Pancreas (tissue), 10 donors: ENCODE measurements at regions not wholly inside any gene's neighbourhood (a gene's known extent, or its start where the extent isn't known, plus 50 kb on each side); places are given as distances from the start of the nearest gene placed in this dataset.
A peak's percentile ranks its signal among the peaks of the same experiment; 100 is the strongest.

Source experiments
- ATAC-seq, 4 donors: fragments of 200-7000 bp; cut with Tn5 transposase; one replicate each; pipeline versions ENCODE4 v1.8.0 to v1.9.1; 2020; ENCODE audit warnings: mild to moderate bottlenecking in 4 of 4, moderate library complexity in 4 of 4
- DNase-seq, 6 donors: peaks; one replicate each; pipeline ENCODE4 v3.0.0-alpha.2; 2020
- FAIRE-seq: peaks from 2 replicates; lab custom pipeline; 2012; peaks lifted over from hg19 to GRCh38; lab: Jason Lieb, UNC
- H3K27ac ChIP-seq, 4 donors: fragments of 200-600 bp; sonication (generic); 1 replicate in 3 of 4; 2 replicates in 1 of 4; pipeline versions ENCODE4 v1.5.0 to v1.8.0; 2020
- H3K27me3 ChIP-seq, 4 donors: fragments of 200-600 bp; one replicate each; pipeline ENCODE4 v1.8.0; 2021
- H3K36me3 ChIP-seq, 3 donors: fragments of 200-600 bp; sonication (generic) in 1 of 3; one replicate each; pipeline versions ENCODE4 v1.5.0 to v1.8.0; 2020 to 2021
- H3K4me1 ChIP-seq, 3 donors: fragments of 200-600 bp; one replicate each; pipeline ENCODE4 v1.8.0; 2021
- H3K4me3 ChIP-seq, 4 donors: fragments of 200-600 bp; sonication (generic) in 2 of 4; one replicate each; pipeline versions ENCODE4 v1.5.0 to v1.8.0; 2020 to 2021
- H3K9me3 ChIP-seq, 4 donors: fragments of 200-600 bp; one replicate each; pipeline ENCODE4 v1.8.0; 2021
- CTCF ChIP-seq, 4 donors: fragments of 200-600 bp; sonication (generic) in 3 of 4; IDR thresholded peaks; one replicate each; pipeline versions ENCODE4 v1.5.0 to v1.8.0; 2021; ENCODE audit warnings: antibody characterized with exemption in 4 of 4
- WGBS, 2 donors: extraction: QIAGEN DNeasy Blood & Tissue Kit; methylation state at CpG; one replicate each; pipeline ENCODE4 v1.1.7; 2013; 5-methylcytosine and 5-hydroxymethylcytosine counted together
- intact Hi-C, 3 donors: fragments of 100-400 bp; cut with DNase I; formaldehyde crosslinking; loops; one replicate each; pipeline versions ENCODE4 v1.11.1 to v1.14.2; 2022
- donor health status: healthy with polysubstance abuse.
- donor health status: DM: no; HTN: no; CAD: no; lungs with moderate emphysema.
- donor health status: DM: no; HTN: no; CAD: no.
- donor health status: control.
- donor health status: control.
- donor health status: Bipolar disorder and iron deficiency.
- donor health status: DM: yes; HTN: yes; CAD: no.
- donor health status: DM: no; HTN: no; CAD: no.
- donor health status: DM: no; HTN: no; CAD: no.
- donor health status: DM: yes; HTN: yes; CAD: no.

GRCh38 chr1:95453053-95453452 is 219.0 kb downstream of the RWDD3 start:
- FAIRE-seq (no peak), ATAC-seq (no peak), DNase-seq (no peak)
- no peak overlapping the region for H3K4me3 ChIP-seq
- H3K27me3 ChIP-seq, result no peaks in the 10 kb centered on the region
- intact Hi-C loops, result no loop called here
- no peaks in the 10 kb centered on the region for H3K36me3 ChIP-seq
- H3K4me1 ChIP-seq, result no peaks in the 10 kb centered on the region
- no peaks in the 10 kb centered on the region for H3K9me3 ChIP-seq
- TF ChIP-seq CTCF (IDR thresholded peaks at IDR 0.05), result no peak
- WGBS, 2 donors, result 71 to 87% methylated on average over 2 of the region's 2 CpGs
- no peak overlapping the region for H3K27ac ChIP-seq

GRCh38 chr1:95467036-95467435 is 233.0 kb downstream of the RWDD3 start:
- 6 to 13% methylated on average over 1 of the region's 1 CpG for WGBS, 2 donors
- intact Hi-C loops, result no loop called here
- Histone ChIP-seq H3K4me1 (no peaks in the 10 kb centered on the region), H3K4me3 (no peak overlapping the region), H3K27ac (no peak overlapping the region), H3K9me3 (no peaks in the 10 kb centered on the region), H3K36me3 (no peaks in the 10 kb centered on the region), H3K27me3 (no peaks in the 10 kb centered on the region)
- TF ChIP-seq CTCF (IDR thresholded peaks at IDR 0.05), result peak in 2 of 4 donors; percentile 7
- no peak for DNase-seq
- no peak for FAIRE-seq
- ATAC-seq, result no peak

- intact Hi-C loops, result no loop called here
- Histone ChIP-seq H3K27me3 (no peaks in the 10 kb centered on the region), H3K4me1 (no peaks in the 10 kb centered on the region), H3K36me3 (no peaks in the 10 kb centered on the region), H3K4me3 (no peak overlapping the region), H3K27ac (no peak overlapping the region), H3K9me3 (no peaks in the 10 kb centered on the region)
- peak in 3 of 4 donors; percentile 23 to 71 (median 70) for ATAC-seq
- 52 to 59% methylated on average over 3 of the region's 3 CpGs for WGBS, 2 donors
- no peak for DNase-seq
- no peak for TF ChIP-seq CTCF (IDR thresholded peaks at IDR 0.05)
- FAIRE-seq, result no peak
Measured at GRCh38 chr1:95475686-95476457, 241.9 kb downstream of the RWDD3 start.

- Histone ChIP-seq H3K9me3 (no peaks in the 10 kb centered on the region), H3K36me3 (no peaks in the 10 kb centered on the region), H3K27me3 (no peaks in the 10 kb centered on the region), H3K4me1 (no peaks in the 10 kb centered on the region), H3K27ac (no peak overlapping the region), H3K4me3 (no peak overlapping the region)
- DNase-seq, result no peak
- 75 to 90% methylated on average over 6 of the region's 6 CpGs for WGBS, 2 donors
- FAIRE-seq, result no peak
- no peak for ATAC-seq
- no peak for TF ChIP-seq CTCF (IDR thresholded peaks at IDR 0.05)
- intact Hi-C loops, result no loop called here
Measured at GRCh38 chr1:95496307-95496706, 262.3 kb downstream of the RWDD3 start.

GRCh38 chr1:95496773-95497172 is 262.8 kb downstream of the RWDD3 start:
- ATAC-seq, result no peak
- TF ChIP-seq CTCF (IDR thresholded peaks at IDR 0.05), result no peak
- no peak overlapping the region for H3K27ac ChIP-seq
- no peaks in the 10 kb centered on the region for H3K4me1 ChIP-seq
- no peak for FAIRE-seq
- no peak for DNase-seq
- no peak overlapping the region for H3K4me3 ChIP-seq
- intact Hi-C loops, result no loop called here
- H3K27me3 ChIP-seq, result no peaks in the 10 kb centered on the region
- H3K36me3 ChIP-seq, result no peaks in the 10 kb centered on the region
- no peaks in the 10 kb centered on the region for H3K9me3 ChIP-seq
- 73 to 81% methylated on average over 6 of the region's 6 CpGs for WGBS, 2 donors
